Fibroblast of peridontal ligament (primary cell): ENCODE measurements at regions not wholly inside any gene's neighbourhood (a gene's known extent, or its start where the extent isn't known, plus 50 kb on each side); places are given as distances from the start of the nearest gene placed in this dataset.

ENCODE experiments used
- DNase-seq: peaks from one replicate; pipeline ENCODE4 v3.0.0-alpha.2; 2010; ENCODE audit errors: extremely low read depth

GRCh38 chr5:53219174-53219573 is 109.6 kb upstream of the MOCS2 start:
- DNase-seq: no peak

- no peak for DNase-seq
Measured at GRCh38 chr5:53219610-53220009, 110.1 kb upstream of the MOCS2 start.

GRCh38 chr5:53233645-53234405 is 124.3 kb upstream of the MOCS2 start:
- DNase-seq: no peak

- DNase-seq: no peak
Measured at GRCh38 chr5:53236683-53237082, 127.1 kb upstream of the MOCS2 start.

- DNase-seq: no peak
Measured at GRCh38 chr5:53237876-53238275, 128.3 kb upstream of the MOCS2 start.

- peak; percentile 65 for DNase-seq
Measured at GRCh38 chr5:53239301-53239990, 129.9 kb upstream of the MOCS2 start.

GRCh38 chr5:53240661-53241060 is 131.1 kb upstream of the MOCS2 start:
- no peak for DNase-seq

- no peak for DNase-seq
Measured at GRCh38 chr5:53241572-53241971, 132.0 kb upstream of the MOCS2 start.

GRCh38 chr5:53243403-53243802 is 133.8 kb upstream of the MOCS2 start:
- DNase-seq: no peak

GRCh38 chr5:53246042-53246836 is 136.7 kb upstream of the MOCS2 start:
- DNase-seq: peak; percentile 95

GRCh38 chr5:53249529-53250200 is 140.1 kb upstream of the MOCS2 start:
- peak; percentile 98 for DNase-seq

GRCh38 chr5:53250201-53250550 is 140.6 kb upstream of the MOCS2 start:
- DNase-seq: no peak

GRCh38 chr5:53253421-53253871 is 143.9 kb upstream of the MOCS2 start:
- DNase-seq: peak; percentile 71

- DNase-seq: no peak
Measured at GRCh38 chr5:53256746-53257145, 147.2 kb upstream of the MOCS2 start.

- no peak for DNase-seq
Measured at GRCh38 chr5:53257806-53258373, 148.3 kb upstream of the MOCS2 start.

GRCh38 chr5:53259176-53259575 is 149.6 kb upstream of the MOCS2 start:
- no peak for DNase-seq

GRCh38 chr5:53260446-53260845 is 150.9 kb upstream of the MOCS2 start:
- DNase-seq: no peak

GRCh38 chr5:53261245-53261644 is 151.7 kb upstream of the MOCS2 start:
- peak; percentile 47 for DNase-seq

- DNase-seq: peak; percentile 81
Measured at GRCh38 chr5:53262348-53262970, 152.9 kb upstream of the MOCS2 start.

GRCh38 chr5:53263151-53263550 is 153.6 kb upstream of the MOCS2 start:
- DNase-seq: no peak

GRCh38 chr5:53265043-53265442 is 155.5 kb upstream of the MOCS2 start:
- no peak for DNase-seq
